HG02759 (cell line): ENCODE measurements at regions not wholly inside any gene's neighbourhood (a gene's known extent, or its start where the extent isn't known, plus 50 kb on each side); places are given as distances from the start of the nearest gene placed in this dataset.

Experiments
- ATAC-seq: cut with Tn5 transposase; IDR thresholded peaks from one replicate; pipeline ENCODE4 v1.9.1; 2021; ENCODE audit warnings: mild to moderate bottlenecking, moderate library complexity; ENCODE audit not compliant: unreplicated experiment

GRCh38 chr3:3745693-3746092 is 53.5 kb upstream of the LRRN1 start:
- ATAC-seq, result no peak

- no peak for ATAC-seq
Observed at GRCh38 chr3:3744826-3745225, 54.4 kb upstream of the LRRN1 start.

GRCh38 chr3:3743754-3744153 is 55.5 kb upstream of the LRRN1 start:
- no peak for ATAC-seq

- no peak for ATAC-seq
Observed at GRCh38 chr3:3740061-3740460, 59.2 kb upstream of the LRRN1 start.

- ATAC-seq, result no peak
Observed at GRCh38 chr3:3739330-3740060, 59.7 kb upstream of the LRRN1 start.

- ATAC-seq, result no peak
Observed at GRCh38 chr3:3737531-3737930, 61.7 kb upstream of the LRRN1 start.

GRCh38 chr3:3735919-3736318 is 63.3 kb upstream of the LRRN1 start:
- no peak for ATAC-seq

- no peak for ATAC-seq
Observed at GRCh38 chr3:3734881-3735280, 64.3 kb upstream of the LRRN1 start.

GRCh38 chr3:3729261-3729660 is 70.0 kb upstream of the LRRN1 start:
- no peak for ATAC-seq

GRCh38 chr3:3726549-3726948 is 72.7 kb upstream of the LRRN1 start:
- ATAC-seq, result no peak

GRCh38 chr3:3714572-3714971 is 84.7 kb upstream of the LRRN1 start:
- ATAC-seq, result no peak

GRCh38 chr3:3712971-3713370 is 86.3 kb upstream of the LRRN1 start:
- no peak for ATAC-seq

- no peak for ATAC-seq
Observed at GRCh38 chr3:3708769-3709115, 90.5 kb upstream of the LRRN1 start.

GRCh38 chr3:3707858-3708768 is 91.1 kb upstream of the LRRN1 start:
- ATAC-seq, result no peak

GRCh38 chr3:3705090-3705775 is 94.0 kb upstream of the LRRN1 start:
- ATAC-seq, result no peak

- ATAC-seq, result no peak
Observed at GRCh38 chr3:3701949-3702348, 97.3 kb upstream of the LRRN1 start.

GRCh38 chr3:3699816-3700633 is 99.2 kb upstream of the LRRN1 start:
- ATAC-seq, result no peak

GRCh38 chr3:3699407-3699806 is 99.8 kb upstream of the LRRN1 start:
- no peak for ATAC-seq

GRCh38 chr3:3696345-3696744 is 102.9 kb upstream of the LRRN1 start:
- no peak for ATAC-seq

- ATAC-seq, result no peak
Observed at GRCh38 chr3:3693593-3693992, 105.6 kb upstream of the LRRN1 start.
